ENCODE measurements at regions not wholly inside any gene's neighbourhood (a gene's known extent, or its start where the extent isn't known, plus 50 kb on each side); places are given as distances from the start of the nearest gene placed in this dataset.

- Histone ChIP-seq H3K36me3 (ENCODE audit: control insufficient read depth, insufficient read depth, low read length) (no peaks in the 10 kb centered on the region), H3K4me1 (ENCODE audit: control insufficient read depth, insufficient read depth, low read length, poor library complexity, severe bottlenecking) (no peaks in the 10 kb centered on the region), H3K27ac (ENCODE audit: low read depth, low read length, severe bottlenecking) (no peak overlapping the region), H3K9me3 (ENCODE audit: control insufficient read depth, low read length) (no peaks in the 10 kb centered on the region), H3K4me3 (ENCODE audit: extremely low read depth, insufficient read depth, low read length, poor library complexity, severe bottlenecking) (no peak overlapping the region)
- 83 to 86% methylated on average over 1 of the region's 1 CpG for WGBS, 2 experiments (ENCODE audit: insufficient coverage in 2 of 2)
These were observed 1584.3 kb upstream of the RAG2 start for GRCh38 chr11:38182126-38182866.

GRCh38 chr11:38176686-38177322 lies 1578.8 kb upstream of the RAG2 start:
- Histone ChIP-seq H3K27ac (ENCODE audit: low read depth, low read length, severe bottlenecking) (no peak overlapping the region), H3K36me3 (ENCODE audit: control insufficient read depth, insufficient read depth, low read length) (no peaks in the 10 kb centered on the region), H3K4me1 (ENCODE audit: control insufficient read depth, insufficient read depth, low read length, poor library complexity, severe bottlenecking) (no peaks in the 10 kb centered on the region), H3K9me3 (ENCODE audit: control insufficient read depth, low read length) (no peaks in the 10 kb centered on the region), H3K4me3 (ENCODE audit: extremely low read depth, insufficient read depth, low read length, poor library complexity, severe bottlenecking) (no peak overlapping the region)
- 92 to 96% methylated on average over 8 to 9 of the region's 12 CpGs for WGBS, 2 experiments (ENCODE audit: insufficient coverage in 2 of 2)

DNA sequence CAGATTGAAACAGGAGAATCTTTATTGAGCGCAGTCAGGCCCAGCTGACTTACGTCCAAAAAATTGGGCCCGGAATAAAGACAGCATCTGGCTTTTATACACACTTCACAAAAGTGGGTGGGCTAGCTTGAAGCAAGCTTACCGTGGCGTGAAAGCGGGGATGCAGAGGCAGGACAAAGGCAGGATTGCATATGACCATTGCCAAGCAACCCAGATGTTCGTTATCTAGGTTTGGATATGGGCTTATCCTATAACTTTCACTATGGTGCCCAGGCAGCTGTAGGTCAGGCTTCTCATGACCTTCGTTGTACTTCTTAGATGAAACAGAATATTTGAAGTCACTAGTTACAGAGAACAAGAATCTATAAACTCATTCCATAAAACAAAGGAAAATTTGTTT lies 1575.6 kb upstream of the RAG2 start:
- peaks cover 3% of the 10 kb centered on the region for H3K4me1 ChIP-seq (ENCODE audit: control insufficient read depth, insufficient read depth, low read length, poor library complexity, severe bottlenecking)
- H3K9me3 ChIP-seq (ENCODE audit: control insufficient read depth, low read length): no peaks in the 10 kb centered on the region
- WGBS, 2 experiments (ENCODE audit: insufficient coverage in 2 of 2): 86 to 92% methylated on average over 4 to 6 of the region's 8 CpGs
- H3K36me3 ChIP-seq (ENCODE audit: control insufficient read depth, insufficient read depth, low read length): no peaks in the 10 kb centered on the region
- no peak overlapping the region for H3K27ac ChIP-seq (ENCODE audit: low read depth, low read length, severe bottlenecking)
- no peak overlapping the region for H3K4me3 ChIP-seq (ENCODE audit: extremely low read depth, insufficient read depth, low read length, poor library complexity, severe bottlenecking)

DNA sequence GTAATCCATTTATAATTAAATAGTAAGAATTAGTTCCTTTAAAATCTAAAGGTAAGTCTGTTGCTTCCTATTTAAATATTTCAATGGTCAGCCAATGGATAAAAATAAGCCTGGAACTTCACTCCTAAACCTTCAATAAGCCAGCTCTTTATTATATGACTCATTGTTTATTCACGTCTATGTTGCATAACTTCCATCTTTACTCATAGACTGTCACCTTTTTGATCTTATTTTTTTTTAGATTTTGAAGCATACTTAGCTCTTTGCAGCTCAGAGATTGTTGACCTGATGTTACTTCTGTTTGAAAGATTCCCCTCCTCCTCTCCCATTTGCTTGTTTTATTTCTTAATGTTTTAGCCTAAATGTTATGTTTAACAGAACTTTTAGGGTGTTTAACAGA lies 1571.2 kb upstream of the RAG2 start:
- Histone ChIP-seq H3K4me1 (ENCODE audit: control insufficient read depth, insufficient read depth, low read length, poor library complexity, severe bottlenecking) (peaks cover 3% of the 10 kb centered on the region), H3K27ac (ENCODE audit: low read depth, low read length, severe bottlenecking) (no peak overlapping the region)
- no CpG with 5 or more reads among the region's 1 CpG for WGBS, 2 experiments (ENCODE audit: insufficient coverage in 2 of 2)

DNA sequence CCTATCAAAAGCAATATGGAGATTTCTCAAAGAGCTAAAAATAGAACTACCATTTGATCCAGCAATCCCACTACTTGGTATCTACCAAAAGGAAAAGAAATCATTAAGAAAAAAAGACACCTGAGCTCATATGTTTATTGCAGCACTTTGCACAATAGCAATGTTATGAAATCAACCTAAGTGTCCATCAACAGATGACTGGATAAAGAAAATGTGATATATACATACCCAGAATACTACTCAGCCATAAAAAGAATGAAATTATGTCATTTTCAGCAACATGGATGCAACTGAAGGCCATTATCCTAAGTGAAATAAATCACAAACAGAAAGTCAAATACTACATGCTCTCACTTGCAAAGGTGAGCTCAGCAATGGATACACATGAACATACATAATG lies 1565.5 kb upstream of the RAG2 start:
- no peaks in the 10 kb centered on the region for H3K36me3 ChIP-seq (ENCODE audit: control insufficient read depth, insufficient read depth, low read length)

More for the DNA sequence above, 1571.2 kb upstream of the RAG2 start:
- Histone ChIP-seq H3K4me3 (ENCODE audit: extremely low read depth, insufficient read depth, low read length, poor library complexity, severe bottlenecking) (no peak overlapping the region), H3K36me3 (ENCODE audit: control insufficient read depth, insufficient read depth, low read length) (no peaks in the 10 kb centered on the region), H3K9me3 (ENCODE audit: control insufficient read depth, low read length) (no peaks in the 10 kb centered on the region)

DNA sequence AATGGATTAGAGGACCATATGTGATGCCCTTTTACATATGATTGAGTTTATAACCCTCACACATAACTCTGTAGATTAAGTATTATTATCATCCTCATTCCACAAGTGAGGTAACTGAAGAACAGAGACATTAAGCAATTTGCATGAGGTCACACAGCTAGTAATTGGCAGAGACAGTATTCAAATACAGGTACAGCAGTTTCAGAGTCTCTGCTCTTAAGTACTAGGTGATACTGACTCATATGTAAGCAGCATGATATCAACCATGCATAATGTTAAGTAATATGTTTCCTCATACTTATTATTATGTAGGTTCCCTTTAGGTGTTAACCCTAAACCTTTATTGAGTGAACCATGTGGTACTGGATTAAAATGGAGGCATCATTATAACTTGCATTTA lies 1562.4 kb upstream of the RAG2 start:
- H3K9me3 ChIP-seq (ENCODE audit: control insufficient read depth, low read length): no peaks in the 10 kb centered on the region
- H3K4me1 ChIP-seq (ENCODE audit: control insufficient read depth, insufficient read depth, low read length, poor library complexity, severe bottlenecking): no peaks in the 10 kb centered on the region
- no peak overlapping the region for H3K27ac ChIP-seq (ENCODE audit: low read depth, low read length, severe bottlenecking)
- H3K36me3 ChIP-seq (ENCODE audit: control insufficient read depth, insufficient read depth, low read length): no peaks in the 10 kb centered on the region
- no peak overlapping the region for H3K4me3 ChIP-seq (ENCODE audit: extremely low read depth, insufficient read depth, low read length, poor library complexity, severe bottlenecking)

More for the DNA sequence above, 1565.5 kb upstream of the RAG2 start:
- Histone ChIP-seq H3K27ac (ENCODE audit: low read depth, low read length, severe bottlenecking) (no peak overlapping the region), H3K4me3 (ENCODE audit: extremely low read depth, insufficient read depth, low read length, poor library complexity, severe bottlenecking) (no peak overlapping the region), H3K4me1 (ENCODE audit: control insufficient read depth, insufficient read depth, low read length, poor library complexity, severe bottlenecking) (no peaks in the 10 kb centered on the region), H3K9me3 (ENCODE audit: control insufficient read depth, low read length) (no peaks in the 10 kb centered on the region)

- Histone ChIP-seq H3K27ac (ENCODE audit: low read depth, low read length, severe bottlenecking) (no peak overlapping the region), H3K4me3 (ENCODE audit: extremely low read depth, insufficient read depth, low read length, poor library complexity, severe bottlenecking) (no peak overlapping the region), H3K9me3 (ENCODE audit: control insufficient read depth, low read length) (no peaks in the 10 kb centered on the region), H3K36me3 (ENCODE audit: control insufficient read depth, insufficient read depth, low read length) (no peaks in the 10 kb centered on the region), H3K4me1 (ENCODE audit: control insufficient read depth, insufficient read depth, low read length, poor library complexity, severe bottlenecking) (no peaks in the 10 kb centered on the region)
- 100% methylated on average over 1 of the region's 2 CpGs; no CpG with 5 or more reads in 1 of the 2 experiments for WGBS, 2 experiments (ENCODE audit: insufficient coverage in 2 of 2)
These were observed 1561.0 kb upstream of the RAG2 start for GRCh38 chr11:38159038-38159437.

DNA sequence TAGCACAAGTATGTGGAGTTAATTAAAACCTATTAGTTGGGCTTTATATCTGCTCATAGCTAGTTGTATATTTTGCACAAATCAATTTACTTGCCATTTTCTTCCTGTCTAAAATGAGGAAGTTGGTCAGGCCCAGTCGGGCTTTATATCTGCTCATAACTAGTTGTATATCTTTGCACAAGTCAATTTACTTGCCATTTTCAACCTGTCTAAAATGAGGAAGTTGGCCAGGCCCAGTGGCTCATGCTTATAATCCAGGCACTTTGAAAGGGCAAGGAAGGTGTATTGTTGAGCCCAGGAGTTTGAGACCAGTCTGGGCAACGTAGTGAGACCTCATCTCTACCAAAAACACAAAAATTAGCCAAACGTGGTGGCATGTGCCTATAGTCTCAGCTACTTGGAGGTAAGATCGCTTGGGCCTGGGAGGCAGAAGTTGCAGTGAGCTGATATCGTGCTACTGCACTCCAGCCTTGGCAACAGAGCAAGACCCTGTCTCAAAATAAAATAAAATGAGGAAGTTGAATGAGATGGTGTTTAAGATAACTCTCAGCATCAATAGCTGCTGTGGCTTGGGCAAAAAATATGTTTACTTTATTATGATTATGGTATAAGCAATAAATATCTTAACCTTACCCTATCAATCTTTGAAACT lies 1558.6 kb upstream of the RAG2 start:
- no peaks in the 10 kb centered on the region for H3K36me3 ChIP-seq (ENCODE audit: control insufficient read depth, insufficient read depth, low read length)
- WGBS, 2 experiments (ENCODE audit: insufficient coverage in 2 of 2): 93% methylated on average over 3 of the region's 5 CpGs; no CpG with 5 or more reads in 1 of the 2 experiments
- no peak overlapping the region for H3K4me3 ChIP-seq (ENCODE audit: extremely low read depth, insufficient read depth, low read length, poor library complexity, severe bottlenecking)
- no peak overlapping the region for H3K27ac ChIP-seq (ENCODE audit: low read depth, low read length, severe bottlenecking)
- H3K4me1 ChIP-seq (ENCODE audit: control insufficient read depth, insufficient read depth, low read length, poor library complexity, severe bottlenecking): no peaks in the 10 kb centered on the region
- H3K9me3 ChIP-seq (ENCODE audit: control insufficient read depth, low read length): no peaks in the 10 kb centered on the region

- H3K9me3 ChIP-seq (ENCODE audit: control insufficient read depth, low read length): no peaks in the 10 kb centered on the region
- H3K4me3 ChIP-seq (ENCODE audit: extremely low read depth, insufficient read depth, low read length, poor library complexity, severe bottlenecking): no peak overlapping the region
- H3K27ac ChIP-seq (ENCODE audit: low read depth, low read length, severe bottlenecking): no peak overlapping the region
- no peaks in the 10 kb centered on the region for H3K4me1 ChIP-seq (ENCODE audit: control insufficient read depth, insufficient read depth, low read length, poor library complexity, severe bottlenecking)
- no peaks in the 10 kb centered on the region for H3K36me3 ChIP-seq (ENCODE audit: control insufficient read depth, insufficient read depth, low read length)
- no CpG with 5 or more reads among the region's 1 CpG for WGBS, 2 experiments (ENCODE audit: insufficient coverage in 2 of 2)
These were observed 1557.8 kb upstream of the RAG2 start for GRCh38 chr11:38155856-38156255.

DNA sequence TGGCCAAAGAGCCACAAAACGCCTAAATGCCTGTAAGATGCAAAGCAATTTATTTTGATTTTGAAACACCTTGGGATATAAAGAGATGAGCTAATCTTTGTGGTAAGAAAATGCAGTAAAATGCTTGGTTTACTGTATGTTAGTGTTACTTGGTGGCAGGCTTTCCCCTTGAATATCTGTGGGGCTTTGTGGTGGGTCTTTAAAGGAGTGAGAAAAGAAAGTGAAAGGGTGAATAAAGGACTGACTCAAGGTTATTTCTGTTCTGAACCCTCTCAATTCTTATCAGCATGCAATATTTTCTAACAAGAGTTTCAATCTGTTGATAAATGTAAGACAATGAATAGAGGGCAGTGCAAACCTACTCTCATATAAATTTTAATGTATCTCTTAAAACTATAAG lies 1555.9 kb upstream of the RAG2 start:
- Histone ChIP-seq H3K27ac (ENCODE audit: low read depth, low read length, severe bottlenecking) (no peak overlapping the region), H3K4me1 (ENCODE audit: control insufficient read depth, insufficient read depth, low read length, poor library complexity, severe bottlenecking) (no peaks in the 10 kb centered on the region), H3K9me3 (ENCODE audit: control insufficient read depth, low read length) (no peaks in the 10 kb centered on the region), H3K4me3 (ENCODE audit: extremely low read depth, insufficient read depth, low read length, poor library complexity, severe bottlenecking) (no peak overlapping the region), H3K36me3 (ENCODE audit: control insufficient read depth, insufficient read depth, low read length) (no peaks in the 10 kb centered on the region)
- WGBS, 2 experiments (ENCODE audit: insufficient coverage in 2 of 2): 92 to 100% methylated on average over 1 of the region's 1 CpG

- no peak overlapping the region for H3K4me3 ChIP-seq (ENCODE audit: extremely low read depth, insufficient read depth, low read length, poor library complexity, severe bottlenecking)
- no peak overlapping the region for H3K27ac ChIP-seq (ENCODE audit: low read depth, low read length, severe bottlenecking)
- WGBS, 2 experiments (ENCODE audit: insufficient coverage in 2 of 2): no CpG with 5 or more reads among the region's 3 CpGs
- no peaks in the 10 kb centered on the region for H3K4me1 ChIP-seq (ENCODE audit: control insufficient read depth, insufficient read depth, low read length, poor library complexity, severe bottlenecking)
- no peaks in the 10 kb centered on the region for H3K9me3 ChIP-seq (ENCODE audit: control insufficient read depth, low read length)
- no peaks in the 10 kb centered on the region for H3K36me3 ChIP-seq (ENCODE audit: control insufficient read depth, insufficient read depth, low read length)
These were observed 1545.8 kb upstream of the RAG2 start for GRCh38 chr11:38143852-38144251.
